Erythroblast (primary cell): ENCODE measurements at regions not wholly inside any gene's neighbourhood (a gene's known extent, or its start where the extent isn't known, plus 50 kb on each side); places are given as distances from the start of the nearest gene placed in this dataset.

Experiments
- GATA1 ChIP-seq: IDR thresholded peaks from 2 replicates; pipeline ENCODE4 v1.6.1; 2011; ENCODE audit warnings: low read depth, mild to moderate bottlenecking, control low read depth, low read length, moderate library complexity
- POLR2A ChIP-seq: IDR thresholded peaks from 2 replicates; pipeline ENCODE4 v1.6.1; 2011; ENCODE audit warnings: mild to moderate bottlenecking, low read length

GRCh38 chr5:135236908-135237747 lies 161.9 kb downstream of the MACROH2A1 start:
- TF ChIP-seq POLR2A = no peak
- no peak for TF ChIP-seq GATA1
